Upper lobe of left lung (tissue), 6 donors: ENCODE measurements at regions not wholly inside any gene's neighbourhood (a gene's known extent, or its start where the extent isn't known, plus 50 kb on each side); places are given as distances from the start of the nearest gene placed in this dataset.

ENCODE experiments used
- ATAC-seq, 2 donors: fragments of 200-7000 bp; cut with Tn5 transposase; one replicate each; pipeline ENCODE4 v1.9.1; 2022; ENCODE audit warnings: mild to moderate bottlenecking in 2 of 2, moderate library complexity in 2 of 2; ENCODE audit not compliant: low FRiP score in 2 of 2
- DNase-seq, 2 donors: peaks; one replicate each; pipeline ENCODE4 v3.0.0-alpha.2; 2019 to 2020
- H3K27ac ChIP-seq, 4 donors: fragments of 200-600 bp; sonication (generic); one replicate each; pipeline ENCODE4 v1.5.1; 2016 to 2019
- H3K27me3 ChIP-seq, 4 donors: fragments of 200-600 bp; sonication (generic); one replicate each; pipeline ENCODE4 v1.5.1; 2017 to 2019
- H3K36me3 ChIP-seq, 4 donors: fragments of 200-600 bp; sonication (generic); one replicate each; pipeline ENCODE4 v1.5.1; 2016 to 2019
- H3K4me1 ChIP-seq, 4 donors: fragments of 200-600 bp; sonication (generic); one replicate each; pipeline ENCODE4 v1.5.1; 2018 to 2019
- H3K4me3 ChIP-seq, 4 donors: fragments of 200-600 bp; sonication (generic); one replicate each; pipeline ENCODE4 v1.5.1; 2017 to 2019; ENCODE audit warnings: mild to moderate bottlenecking in 2 of 4, moderate library complexity in 1 of 4
- H3K9me3 ChIP-seq, 4 donors: fragments of 200-600 bp; sonication (generic); one replicate each; pipeline ENCODE4 v1.5.1; 2018 to 2019
- CTCF ChIP-seq, 6 experiments: fragments of 450-650 bp in 4 of 6; fragments of 200-600 bp in 2 of 6; sonication (generic) in 2 of 6; IDR thresholded peaks; one replicate each; pipeline ENCODE4 v1.5.1; 2016 to 2019; ENCODE audit warnings: antibody characterized with exemption in 6 of 6
- EP300 ChIP-seq, 4 donors: sonication (generic); formaldehyde crosslinking; IDR thresholded peaks; one replicate each; pipeline ENCODE4 v1.5.1; 2017; ENCODE audit warnings: antibody characterized with exemption in 4 of 4, control low read depth in 2 of 4
- POLR2A ChIP-seq, 4 donors: fragments of 450-650 bp; IDR thresholded peaks; one replicate each; pipeline ENCODE4 v1.5.1; 2016 to 2017; ENCODE audit warnings: antibody characterized with exemption in 4 of 4, mild to moderate bottlenecking in 2 of 4
- POLR2AphosphoS5 ChIP-seq, 2 donors: sonication (generic); formaldehyde crosslinking; IDR thresholded peaks; one replicate each; pipeline ENCODE4 v1.5.1; 2017; ENCODE audit warnings: antibody characterized with exemption in 2 of 2
- WGBS, 2 donors: methylation state at CpG; one replicate each; pipeline ENCODE4 v1.1.5; 2017 to 2018; 5-methylcytosine and 5-hydroxymethylcytosine counted together
- donor health status: DM: no; HTN: no; CAD: no; lungs with moderate emphysema.
- donor health status: DM: no; HTN: yes; CAD: no; lungs with severe emphysema.

- H3K4me1 ChIP-seq, result no peaks in the 10 kb centered on the region
- no peaks in the 10 kb centered on the region for H3K9me3 ChIP-seq
- TF ChIP-seq POLR2A (IDR thresholded peaks at IDR 0.05), result no peak
- TF ChIP-seq EP300 (IDR thresholded peaks at IDR 0.05), result no peak
- no peak for TF ChIP-seq CTCF (IDR thresholded peaks at IDR 0.05)
- no peak for TF ChIP-seq POLR2AphosphoS5 (IDR thresholded peaks at IDR 0.05)
- ATAC-seq (no peak), DNase-seq (no peak)
- no peak overlapping the region for H3K27ac ChIP-seq
- no peaks in the 10 kb centered on the region for H3K27me3 ChIP-seq
- H3K4me3 ChIP-seq, result no peak overlapping the region
- H3K36me3 ChIP-seq, result no peaks in the 10 kb centered on the region
- 77 to 81% methylated on average over 7 of the region's 7 CpGs for WGBS, 2 donors
Measured at GRCh38 chr13:94765814-94766213, 53.5 kb upstream of the SOX21 start.

GRCh38 chr13:94764576-94765321, 52.4 kb upstream of the SOX21 start:
- H3K36me3 ChIP-seq, result no peaks in the 10 kb centered on the region
- TF ChIP-seq POLR2AphosphoS5 (IDR thresholded peaks at IDR 0.05) (no peak), EP300 (IDR thresholded peaks at IDR 0.05) (no peak), CTCF (IDR thresholded peaks at IDR 0.05) (no peak), POLR2A (IDR thresholded peaks at IDR 0.05) (no peak)

More at GRCh38 chr13:94764576-94765321, 52.4 kb upstream of the SOX21 start:
- DNase-seq (no peak), ATAC-seq (no peak)
- H3K4me3 ChIP-seq, result no peak overlapping the region
- H3K27me3 ChIP-seq, result no peaks in the 10 kb centered on the region
- H3K9me3 ChIP-seq, result no peaks in the 10 kb centered on the region
- 80 to 85% methylated on average over 2 of the region's 2 CpGs for WGBS, 2 donors
- no peaks in the 10 kb centered on the region for H3K4me1 ChIP-seq
- H3K27ac ChIP-seq, result no peak overlapping the region
